H9 (cell line): ENCODE measurements at regions not wholly inside any gene's neighbourhood (a gene's known extent, or its start where the extent isn't known, plus 50 kb on each side); places are given as distances from the start of the nearest gene placed in this dataset.

Source experiments
- DNase-seq: peaks from one replicate; pipeline ENCODE4 v3.0.0-alpha.2; 2017
- H2AFZ ChIP-seq: one replicate; pipeline ENCODE4 v1.6.1; 2013; ENCODE audit warnings: mild to moderate bottlenecking, low read length, control low read depth, moderate library complexity
- H2AK5ac ChIP-seq: 2 replicates; pipeline ENCODE4 v1.6.1; 2013; ENCODE audit warnings: low read length, control low read depth, mixed read lengths; ENCODE audit not compliant: insufficient read length
- H2BK120ac ChIP-seq: one replicate; pipeline ENCODE4 v1.6.1; 2013; ENCODE audit warnings: low read depth, mild to moderate bottlenecking, low read length, control low read depth, inconsistent platforms; ENCODE audit not compliant: poor library complexity, severe bottlenecking
- H2BK12ac ChIP-seq: 2 replicates; pipeline ENCODE4 v1.6.1; 2013; ENCODE audit warnings: low read length, control low read depth, mixed read lengths, low read depth; ENCODE audit not compliant: insufficient read length
- H2BK15ac ChIP-seq: 2 replicates; pipeline ENCODE4 v1.6.1; 2013; ENCODE audit warnings: low read depth, low read length, control low read depth
- H2BK20ac ChIP-seq: one replicate; pipeline ENCODE4 v1.6.1; 2013; ENCODE audit warnings: low read depth, mild to moderate bottlenecking, low read length, control low read depth, inconsistent platforms; ENCODE audit not compliant: poor library complexity, severe bottlenecking
- H2BK5ac ChIP-seq: 2 replicates; pipeline ENCODE4 v1.6.1; 2013; ENCODE audit warnings: low read length, control low read depth, mixed read lengths; ENCODE audit not compliant: insufficient read length
- H3K14ac ChIP-seq: 2 replicates; pipeline ENCODE4 v1.6.1; 2013; ENCODE audit warnings: low read length, control low read depth; ENCODE audit not compliant: insufficient read depth
- H3K18ac ChIP-seq: 2 replicates; pipeline ENCODE4 v1.6.1; 2013; ENCODE audit warnings: low read depth, mild to moderate bottlenecking, mixed read lengths, low read length, control low read depth; ENCODE audit not compliant: insufficient read length
- H3K23ac ChIP-seq: 2 replicates; pipeline ENCODE4 v1.6.1; 2013; ENCODE audit warnings: low read length, control low read depth, mixed read lengths, low read depth; ENCODE audit not compliant: insufficient read length
- H3K23me2 ChIP-seq: 2 replicates; pipeline ENCODE4 v1.6.1; 2013; ENCODE audit warnings: low read depth, mild to moderate bottlenecking, mixed read lengths, low read length, control low read depth; ENCODE audit not compliant: insufficient read length, poor library complexity, severe bottlenecking
- H3K27ac ChIP-seq: 2 replicates; pipeline ENCODE4 v1.5.1; 2013; ENCODE audit warnings: low read length, control low read depth, mixed read lengths, low read depth; ENCODE audit not compliant: insufficient read length
- H3K27me3 ChIP-seq: 2 replicates; pipeline ENCODE4 v1.6.1; 2013; ENCODE audit warnings: low read length, control low read depth, inconsistent platforms; ENCODE audit not compliant: insufficient read depth
- H3K4ac ChIP-seq: 2 replicates; pipeline ENCODE4 v1.6.1; 2013; ENCODE audit warnings: low read depth, mild to moderate bottlenecking, control low read depth, inconsistent platforms, low read length, moderate library complexity
- H3K4me1 ChIP-seq: 2 replicates; pipeline ENCODE4 v1.6.1; 2013; ENCODE audit warnings: low read length, control low read depth, inconsistent platforms; ENCODE audit not compliant: insufficient read depth
- H3K4me2 ChIP-seq: 2 replicates; pipeline ENCODE4 v1.6.1; 2013; ENCODE audit warnings: low read length, control low read depth, mixed read lengths; ENCODE audit not compliant: insufficient read length, insufficient read depth
- H3K56ac ChIP-seq: 2 replicates; pipeline ENCODE4 v1.6.1; 2013; ENCODE audit warnings: low read depth, mild to moderate bottlenecking, mixed read lengths, low read length, control low read depth; ENCODE audit not compliant: insufficient read length
- H3K79me1 ChIP-seq: 2 replicates; pipeline ENCODE4 v1.6.1; 2013; ENCODE audit warnings: low read depth, mild to moderate bottlenecking, moderate library complexity, low read length, control low read depth, inconsistent platforms; ENCODE audit not compliant: insufficient read depth, poor library complexity, severe bottlenecking
- H3K79me2 ChIP-seq: 2 replicates; pipeline ENCODE4 v1.6.1; 2013; ENCODE audit warnings: low read length, control low read depth, inconsistent platforms; ENCODE audit not compliant: insufficient read depth
- H3K9ac ChIP-seq: 2 replicates; pipeline ENCODE4 v1.6.1; 2013; ENCODE audit warnings: low read length, control low read depth, mixed read lengths; ENCODE audit not compliant: insufficient read length; ENCODE audit errors: extremely low read depth
- H3K9me3 ChIP-seq: one replicate; pipeline ENCODE4 v1.6.1; 2013; ENCODE audit warnings: low read depth, low read length, inconsistent platforms; ENCODE audit not compliant: control insufficient read depth
- H3T11ph ChIP-seq: one replicate; pipeline ENCODE4 v1.6.1; 2013; ENCODE audit warnings: mild to moderate bottlenecking, low read length, control low read depth, inconsistent platforms
- H4K20me1 ChIP-seq: one replicate; pipeline ENCODE4 v1.6.1; 2013; ENCODE audit not compliant: control insufficient read depth, insufficient read length, insufficient read depth
- H4K5ac ChIP-seq: 2 replicates; pipeline ENCODE4 v1.6.1; 2013; ENCODE audit warnings: low read depth, mild to moderate bottlenecking, mixed read lengths, low read length, control low read depth; ENCODE audit not compliant: insufficient read length
- H4K8ac ChIP-seq: replicated peaks from 2 replicates; pipeline ENCODE4 v1.6.1; 2013; ENCODE audit warnings: low read length, control low read depth, mixed read lengths, low read depth; ENCODE audit not compliant: insufficient read length
- H4K91ac ChIP-seq: 2 replicates; pipeline ENCODE4 v1.6.1; 2013; ENCODE audit warnings: low read depth, mild to moderate bottlenecking, moderate library complexity, mixed read lengths, low read length, control low read depth; ENCODE audit not compliant: insufficient read length
- H3K27ac Mint-ChIP-seq, 3 experiments: 2 replicates in 2 of 3; 3 replicates in 1 of 3; pipeline ENCODE4 v1.8.0; 2020 to 2021; ENCODE audit warnings: mixed read lengths in 3 of 3, mild to moderate bottlenecking in 1 of 3, moderate library complexity in 1 of 3
- H3K27me3 Mint-ChIP-seq: 2 replicates; pipeline ENCODE4 v1.8.0; 2021; ENCODE audit warnings: low read depth, mild to moderate bottlenecking, moderate library complexity, mixed read lengths
- H3K36me3 Mint-ChIP-seq, 3 experiments: 2 replicates in 2 of 3; 3 replicates in 1 of 3; pipeline ENCODE4 v1.8.0; 2020 to 2021; ENCODE audit warnings: low read depth in 3 of 3, mixed read lengths in 3 of 3; ENCODE audit not compliant: insufficient read depth in 1 of 3
- H3K4me1 Mint-ChIP-seq, 2 experiments: 2 replicates each; pipeline ENCODE4 v1.8.0; 2020; ENCODE audit warnings: mixed read lengths in 2 of 2
- H3K4me3 Mint-ChIP-seq, 2 experiments: 2 replicates in 1 of 2; 3 replicates in 1 of 2; pipeline ENCODE4 v1.8.0; 2020 to 2021; ENCODE audit warnings: mild to moderate bottlenecking in 2 of 2, mixed read lengths in 2 of 2, moderate library complexity in 1 of 2
- H3K9me3 Mint-ChIP-seq, 2 experiments: 2 replicates in 1 of 2; 3 replicates in 1 of 2; pipeline ENCODE4 v1.8.0; 2020; ENCODE audit warnings: mild to moderate bottlenecking in 2 of 2, mixed read lengths in 2 of 2, moderate library complexity in 1 of 2
- WGBS: extraction: QIAGEN DNeasy Blood & Tissue Kit; methylation state at CpG from one replicate; pipeline ENCODE4 v1.1.7; 2013; ENCODE audit warnings: missing lambda C conversion rate, low lambda C conversion rate, mixed read lengths; ENCODE audit not compliant: insufficient read length; ENCODE audit errors: extremely low coverage; 5-methylcytosine and 5-hydroxymethylcytosine counted together
- TF ChIP-seq, protein P1 (sequence below): fragments of 200-600 bp; sonication (generic); conservative IDR thresholded peaks from 3 replicates; pipeline ENCODE4 v1.8.0; 2021; ENCODE audit warnings: antibody characterized with exemption, mild to moderate bottlenecking

DNA sequence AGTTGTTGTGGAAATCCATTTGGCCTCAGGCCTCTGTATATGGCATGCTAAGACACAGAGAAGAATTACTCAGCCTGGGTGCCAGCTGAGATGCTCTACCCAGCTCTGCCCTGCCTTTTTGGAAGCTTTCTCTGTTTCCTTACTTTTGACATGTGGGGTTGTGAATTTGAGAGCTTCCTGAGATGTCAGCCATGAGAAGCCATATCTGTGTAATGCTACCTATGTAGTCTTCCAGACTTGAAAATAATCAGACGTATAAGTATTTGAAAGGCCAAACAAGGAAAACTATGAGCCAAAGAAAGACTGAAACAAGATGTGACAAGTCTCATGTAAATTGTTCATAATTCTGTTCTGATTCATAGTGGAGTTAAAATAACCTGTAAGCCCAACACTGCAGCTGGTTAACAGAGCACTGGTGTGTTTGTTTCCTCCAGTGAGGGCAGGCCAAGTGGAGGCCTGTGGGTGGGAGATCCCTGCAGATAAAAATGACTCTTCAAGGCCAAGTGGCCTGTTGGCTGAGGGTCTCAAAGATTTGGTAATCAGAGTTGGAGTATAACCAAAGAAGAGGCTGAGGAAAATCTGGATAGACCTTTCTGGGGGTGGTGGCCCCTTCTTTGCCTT, 94.0 kb downstream of the TMX1 start:
- DNase-seq = no peak
- H2BK5ac ChIP-seq = no peak overlapping the region
- no peak overlapping the region for H3K27ac ChIP-seq
- H3K23me2 ChIP-seq = no peaks in the 10 kb centered on the region
- no peak overlapping the region for H2AK5ac ChIP-seq
- H3K4me3 Mint-ChIP-seq = no peak overlapping the region
- no peaks in the 10 kb centered on the region for H3K4me1 ChIP-seq
- H2BK15ac ChIP-seq = no peak overlapping the region
- no peaks in the 10 kb centered on the region; a peak in 1 of 5 replicates for H3K9me3 Mint-ChIP-seq
- no peaks in the 10 kb centered on the region for H4K20me1 ChIP-seq
- H4K91ac ChIP-seq = no peak overlapping the region
- H3K4ac ChIP-seq = no peak overlapping the region
- no peak overlapping the region for H3K27ac Mint-ChIP-seq
- no CpG with 5 or more reads among the region's 1 CpG for whole genome bisulfite sequencing
- H3K4me2 ChIP-seq = no peak overlapping the region
- no peaks in the 10 kb centered on the region for H3K27me3 ChIP-seq
- H3K79me2 ChIP-seq = no peaks in the 10 kb centered on the region
- no peak overlapping the region for H3T11ph ChIP-seq
- H2AFZ ChIP-seq = no peak overlapping the region
- H3K79me1 ChIP-seq = no peaks in the 10 kb centered on the region
- peaks cover 6 to 7% of the 10 kb centered on the region in 2 experiments for H3K4me1 Mint-ChIP-seq
- H3K14ac ChIP-seq = no peak overlapping the region
- H2BK120ac ChIP-seq = no peak overlapping the region
- no peak overlapping the region for H3K56ac ChIP-seq
- H2BK12ac ChIP-seq = no peak overlapping the region
- TF ChIP-seq, protein P1, sequence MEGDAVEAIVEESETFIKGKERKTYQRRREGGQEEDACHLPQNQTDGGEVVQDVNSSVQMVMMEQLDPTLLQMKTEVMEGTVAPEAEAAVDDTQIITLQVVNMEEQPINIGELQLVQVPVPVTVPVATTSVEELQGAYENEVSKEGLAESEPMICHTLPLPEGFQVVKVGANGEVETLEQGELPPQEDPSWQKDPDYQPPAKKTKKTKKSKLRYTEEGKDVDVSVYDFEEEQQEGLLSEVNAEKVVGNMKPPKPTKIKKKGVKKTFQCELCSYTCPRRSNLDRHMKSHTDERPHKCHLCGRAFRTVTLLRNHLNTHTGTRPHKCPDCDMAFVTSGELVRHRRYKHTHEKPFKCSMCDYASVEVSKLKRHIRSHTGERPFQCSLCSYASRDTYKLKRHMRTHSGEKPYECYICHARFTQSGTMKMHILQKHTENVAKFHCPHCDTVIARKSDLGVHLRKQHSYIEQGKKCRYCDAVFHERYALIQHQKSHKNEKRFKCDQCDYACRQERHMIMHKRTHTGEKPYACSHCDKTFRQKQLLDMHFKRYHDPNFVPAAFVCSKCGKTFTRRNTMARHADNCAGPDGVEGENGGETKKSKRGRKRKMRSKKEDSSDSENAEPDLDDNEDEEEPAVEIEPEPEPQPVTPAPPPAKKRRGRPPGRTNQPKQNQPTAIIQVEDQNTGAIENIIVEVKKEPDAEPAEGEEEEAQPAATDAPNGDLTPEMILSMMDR = no peak
- H3K23ac ChIP-seq = no peak overlapping the region
- H3K18ac ChIP-seq = no peak overlapping the region
- H3K9me3 ChIP-seq = no peaks in the 10 kb centered on the region
- no peak overlapping the region for H4K8ac ChIP-seq
- no peak overlapping the region for H2BK20ac ChIP-seq
- H4K5ac ChIP-seq = no peak overlapping the region
- H3K9ac ChIP-seq = no peak overlapping the region
- H3K36me3 Mint-ChIP-seq = no peaks in the 10 kb centered on the region
- H3K27me3 Mint-ChIP-seq = no peaks in the 10 kb centered on the region
